Ishikawa (cell line): ENCODE measurements at regions not wholly inside any gene's neighbourhood (a gene's known extent, or its start where the extent isn't known, plus 50 kb on each side); places are given as distances from the start of the nearest gene placed in this dataset.

Source experiments
- CEBPB ChIP-seq: IDR thresholded peaks from 2 replicates; pipeline ENCODE4 v1.6.1; 2012
- CREB1 ChIP-seq: IDR thresholded peaks from 2 replicates; pipeline ENCODE4 v1.6.1; 2012; ENCODE audit warnings: low read depth
- EGR1 ChIP-seq: IDR thresholded peaks from 2 replicates; pipeline ENCODE4 v1.6.1; 2012
- EP300 ChIP-seq: IDR thresholded peaks from 2 replicates; pipeline ENCODE4 v1.6.1; 2012; ENCODE audit warnings: borderline replicate concordance
- FOXM1 ChIP-seq: IDR thresholded peaks from 2 replicates; pipeline ENCODE4 v1.6.1; 2012; ENCODE audit warnings: low read depth, borderline replicate concordance
- NFIC ChIP-seq: IDR thresholded peaks from 2 replicates; pipeline ENCODE4 v1.6.1; 2012
- RAD21 ChIP-seq: IDR thresholded peaks from 2 replicates; pipeline ENCODE4 v1.6.1; 2012; ENCODE audit warnings: low read depth
- TAF1 ChIP-seq: IDR thresholded peaks from 2 replicates; pipeline ENCODE4 v1.6.1; 2012; ENCODE audit warnings: low read depth, mild to moderate bottlenecking
- TCF12 ChIP-seq: IDR thresholded peaks from 2 replicates; pipeline ENCODE4 v1.6.1; 2012; ENCODE audit warnings: low read depth
- TEAD4 ChIP-seq: IDR thresholded peaks from 2 replicates; pipeline ENCODE4 v1.6.1; 2012
- USF1 ChIP-seq: IDR thresholded peaks from 2 replicates; pipeline ENCODE4 v1.6.1; 2012
- YY1 ChIP-seq: IDR thresholded peaks from 2 replicates; pipeline ENCODE4 v1.6.1; 2012; ENCODE audit warnings: low read depth
- ZBTB7A ChIP-seq: IDR thresholded peaks from 2 replicates; pipeline ENCODE4 v1.6.1; 2012; ENCODE audit warnings: low read depth
- TF ChIP-seq, protein P1 (sequence below): IDR thresholded peaks from 2 replicates; pipeline ENCODE4 v1.6.1; 2012
- TF ChIP-seq, protein P2 (sequence below): IDR thresholded peaks from 2 replicates; pipeline ENCODE4 v1.6.1; 2012; ENCODE audit warnings: low read depth, mild to moderate bottlenecking

GRCh38 chr5:145050181-145050580, 785.0 kb downstream of the PRELID2 start:
- TF ChIP-seq FOXM1 = no peak
- TF ChIP-seq, protein P1, sequence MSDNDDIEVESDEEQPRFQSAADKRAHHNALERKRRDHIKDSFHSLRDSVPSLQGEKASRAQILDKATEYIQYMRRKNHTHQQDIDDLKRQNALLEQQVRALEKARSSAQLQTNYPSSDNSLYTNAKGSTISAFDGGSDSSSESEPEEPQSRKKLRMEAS = no peak
- no peak for TF ChIP-seq NFIC
- TF ChIP-seq TEAD4 = no peak
- no peak for TF ChIP-seq EP300
- TF ChIP-seq ZBTB7A = no peak
- TF ChIP-seq EGR1 = no peak
- no peak for TF ChIP-seq CEBPB

DNA sequence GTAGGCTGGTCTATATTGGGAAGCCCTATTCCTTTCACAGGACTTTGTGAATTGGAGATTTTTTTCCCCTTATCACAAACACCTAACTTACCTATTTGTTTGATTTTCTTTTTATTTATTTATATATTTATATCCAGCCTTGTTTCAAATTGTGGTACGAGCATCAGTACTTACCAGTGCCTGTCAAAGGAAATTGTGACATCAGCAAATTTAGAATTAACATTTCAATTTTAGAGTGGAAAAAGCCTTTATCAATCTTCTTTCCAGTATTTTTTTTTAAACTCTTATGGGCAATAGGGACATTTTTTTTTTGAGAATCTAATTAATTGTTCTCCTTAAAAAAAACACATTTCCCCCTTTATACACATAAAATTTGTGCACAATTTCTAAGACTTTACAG, 790.2 kb downstream of the PRELID2 start:
- TF ChIP-seq RAD21 (no peak), EP300 (no peak), TCF12 (no peak), ZBTB7A (no peak), TEAD4 (no peak), FOXM1 (no peak), EGR1 (no peak), CEBPB (no peak), TAF1 (no peak), NFIC (no peak), YY1 (no peak), USF1 (no peak), CREB1 (no peak)
- TF ChIP-seq, protein P2, sequence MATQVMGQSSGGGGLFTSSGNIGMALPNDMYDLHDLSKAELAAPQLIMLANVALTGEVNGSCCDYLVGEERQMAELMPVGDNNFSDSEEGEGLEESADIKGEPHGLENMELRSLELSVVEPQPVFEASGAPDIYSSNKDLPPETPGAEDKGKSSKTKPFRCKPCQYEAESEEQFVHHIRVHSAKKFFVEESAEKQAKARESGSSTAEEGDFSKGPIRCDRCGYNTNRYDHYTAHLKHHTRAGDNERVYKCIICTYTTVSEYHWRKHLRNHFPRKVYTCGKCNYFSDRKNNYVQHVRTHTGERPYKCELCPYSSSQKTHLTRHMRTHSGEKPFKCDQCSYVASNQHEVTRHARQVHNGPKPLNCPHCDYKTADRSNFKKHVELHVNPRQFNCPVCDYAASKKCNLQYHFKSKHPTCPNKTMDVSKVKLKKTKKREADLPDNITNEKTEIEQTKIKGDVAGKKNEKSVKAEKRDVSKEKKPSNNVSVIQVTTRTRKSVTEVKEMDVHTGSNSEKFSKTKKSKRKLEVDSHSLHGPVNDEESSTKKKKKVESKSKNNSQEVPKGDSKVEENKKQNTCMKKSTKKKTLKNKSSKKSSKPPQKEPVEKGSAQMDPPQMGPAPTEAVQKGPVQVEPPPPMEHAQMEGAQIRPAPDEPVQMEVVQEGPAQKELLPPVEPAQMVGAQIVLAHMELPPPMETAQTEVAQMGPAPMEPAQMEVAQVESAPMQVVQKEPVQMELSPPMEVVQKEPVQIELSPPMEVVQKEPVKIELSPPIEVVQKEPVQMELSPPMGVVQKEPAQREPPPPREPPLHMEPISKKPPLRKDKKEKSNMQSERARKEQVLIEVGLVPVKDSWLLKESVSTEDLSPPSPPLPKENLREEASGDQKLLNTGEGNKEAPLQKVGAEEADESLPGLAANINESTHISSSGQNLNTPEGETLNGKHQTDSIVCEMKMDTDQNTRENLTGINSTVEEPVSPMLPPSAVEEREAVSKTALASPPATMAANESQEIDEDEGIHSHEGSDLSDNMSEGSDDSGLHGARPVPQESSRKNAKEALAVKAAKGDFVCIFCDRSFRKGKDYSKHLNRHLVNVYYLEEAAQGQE = no peak
- TF ChIP-seq, protein P1 = no peak

GRCh38 chr5:145028626-145029025, 806.5 kb downstream of the PRELID2 start:
- TF ChIP-seq YY1 (no peak), TAF1 (no peak), FOXM1 (no peak)

- no peak for TF ChIP-seq USF1
Measured at GRCh38 chr5:145027286-145027685, 807.9 kb downstream of the PRELID2 start.

GRCh38 chr5:145025775-145026174, 809.4 kb downstream of the PRELID2 start:
- TF ChIP-seq FOXM1 (no peak), CREB1 (no peak), TEAD4 (no peak), ZBTB7A (no peak), TAF1 (no peak), TCF12 (no peak), RAD21 (no peak), EP300 (no peak), NFIC (no peak), EGR1 (no peak), USF1 (no peak), CEBPB (no peak), YY1 (no peak)
- TF ChIP-seq, protein P2 = no peak
- TF ChIP-seq, protein P1 = no peak

- TF ChIP-seq CREB1 = no peak
- no peak for TF ChIP-seq FOXM1
- no peak for TF ChIP-seq TCF12
- TF ChIP-seq, protein P1 = no peak
- no peak for TF ChIP-seq YY1
- TF ChIP-seq, protein P2 = no peak
- TF ChIP-seq TAF1 = no peak
- TF ChIP-seq ZBTB7A = no peak
- TF ChIP-seq TEAD4 = no peak
- no peak for TF ChIP-seq NFIC
- TF ChIP-seq EGR1 = no peak
- no peak for TF ChIP-seq CEBPB
- TF ChIP-seq EP300 = no peak
Measured at GRCh38 chr5:145015146-145015545, 820.0 kb downstream of the PRELID2 start.
